GM12891 (cell line): ENCODE measurements at regions not wholly inside any gene's neighbourhood (a gene's known extent, or its start where the extent isn't known, plus 50 kb on each side); places are given as distances from the start of the nearest gene placed in this dataset.

Experiments
- POLR2A ChIP-seq: IDR thresholded peaks from 2 replicates; pipeline ENCODE4 v1.6.1; 2011; ENCODE audit warnings: low read depth, low read length, control low read depth
- POLR2AphosphoS5 ChIP-seq: IDR thresholded peaks from 2 replicates; pipeline ENCODE4 v1.6.1; 2011; ENCODE audit warnings: low read depth, low read length, control low read depth
- SPI1 ChIP-seq: IDR thresholded peaks from 2 replicates; pipeline ENCODE4 v1.6.1; 2011; ENCODE audit warnings: low read depth, low read length, control low read depth
- TAF1 ChIP-seq: IDR thresholded peaks from 2 replicates; pipeline ENCODE4 v1.6.1; 2011; ENCODE audit warnings: low read depth, low read length, control low read depth

DNA sequence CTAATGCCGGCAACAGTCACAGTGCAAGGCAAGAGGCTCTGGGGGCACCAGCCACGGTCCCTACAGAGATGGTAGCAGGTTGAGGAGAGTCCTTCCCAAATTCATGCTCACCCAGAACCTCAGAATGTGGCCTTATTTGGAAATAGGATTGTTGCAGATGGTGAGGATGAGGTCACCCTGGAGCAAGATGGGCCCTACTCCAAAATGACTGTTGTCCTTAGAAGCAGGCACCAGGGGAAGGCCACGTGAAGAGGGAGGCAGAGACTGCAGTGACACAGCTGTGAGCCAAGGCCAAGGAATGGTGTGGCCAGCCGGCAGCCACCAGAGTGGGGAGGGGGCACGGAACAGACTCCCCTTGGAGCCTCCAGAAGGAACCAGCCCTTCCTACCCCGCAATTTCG lies 70.8 kb upstream of the CLDN14 start:
- TF ChIP-seq POLR2AphosphoS5 (no peak), TAF1 (no peak), SPI1 (no peak), POLR2A (no peak)
